Bronchial epithelial cell (primary cell): ENCODE measurements at regions not wholly inside any gene's neighbourhood (a gene's known extent, or its start where the extent isn't known, plus 50 kb on each side); places are given as distances from the start of the nearest gene placed in this dataset.
A peak's percentile ranks its signal among the peaks of the same experiment; 100 is the strongest.

Experiments
- DNase-seq: peaks from one replicate; pipeline ENCODE4 v3.0.0-alpha.2; 2010; ENCODE audit warnings: low read depth
- FAIRE-seq: peaks from 2 replicates; lab custom pipeline; 2011; peaks lifted over from hg19 to GRCh38; lab: Jason Lieb, UNC
- H3K27me3 ChIP-seq: 2 replicates; pipeline ENCODE4 v1.5.1; 2011; ENCODE audit warnings: low read length; ENCODE audit not compliant: control insufficient read depth, insufficient read depth
- H3K36me3 ChIP-seq: 2 replicates; pipeline ENCODE4 v1.5.1; 2011; ENCODE audit warnings: low read length; ENCODE audit not compliant: control insufficient read depth, insufficient read depth
- H3K4me3 ChIP-seq: 2 replicates; pipeline ENCODE4 v1.5.1; 2011; ENCODE audit warnings: mild to moderate bottlenecking, low read depth, low read length, control low read depth
- CTCF ChIP-seq: IDR thresholded peaks from 2 replicates; pipeline ENCODE4 v1.5.1; 2011; ENCODE audit warnings: mild to moderate bottlenecking, moderate library complexity, low read length, control low read depth, inconsistent platforms; ENCODE audit not compliant: insufficient read depth, severe bottlenecking

DNA sequence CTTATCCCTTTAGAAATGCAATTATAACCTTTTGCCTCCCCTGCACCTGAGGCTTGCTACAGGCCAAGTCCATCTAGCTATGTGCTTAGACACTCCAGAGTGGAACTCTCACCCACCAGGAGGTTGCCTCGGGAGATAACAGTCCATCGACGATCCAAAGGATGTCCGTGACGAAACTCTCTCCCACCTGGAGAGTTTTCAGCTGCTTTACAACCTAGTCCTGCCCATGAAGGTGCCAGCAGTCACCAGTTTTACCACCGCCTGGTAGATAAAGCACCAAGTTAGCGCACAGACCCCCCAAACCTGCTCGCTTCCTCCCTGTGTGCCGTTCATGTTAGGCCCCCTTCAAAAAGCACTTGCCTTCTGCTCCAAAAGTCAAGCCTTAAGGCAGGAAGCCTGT is 53.1 kb upstream of the SHISAL1 start:
- no peak for FAIRE-seq

DNA sequence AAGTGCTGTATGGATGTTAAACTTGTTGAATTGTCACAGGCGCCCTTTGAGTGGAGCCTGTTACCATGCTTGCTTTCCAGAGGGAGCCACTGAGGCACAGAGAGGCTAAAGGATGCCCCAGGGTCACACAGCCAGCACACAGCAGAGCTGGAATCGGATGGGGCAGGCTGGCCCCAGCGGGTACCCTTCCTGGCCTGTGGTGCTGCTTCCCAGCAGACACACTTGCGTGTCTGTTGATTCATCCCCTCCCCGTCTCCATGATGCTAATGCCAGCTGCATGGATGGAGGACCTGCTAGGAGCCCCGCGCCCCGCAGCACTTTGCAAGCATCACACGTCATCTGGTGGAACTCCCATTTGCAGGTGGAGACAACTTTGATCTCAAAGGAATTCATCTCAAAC is 52.4 kb upstream of the SHISAL1 start:
- Histone ChIP-seq H3K27me3 (no peaks in the 10 kb centered on the region), H3K36me3 (no peaks in the 10 kb centered on the region), H3K4me3 (no peak overlapping the region)
- no peak for TF ChIP-seq CTCF
- no peak for DNase-seq
- no peak for FAIRE-seq

More for the DNA sequence above, 53.1 kb upstream of the SHISAL1 start:
- no peak for DNase-seq
- Histone ChIP-seq H3K4me3 (no peak overlapping the region), H3K36me3 (no peaks in the 10 kb centered on the region), H3K27me3 (no peaks in the 10 kb centered on the region)
- no peak for TF ChIP-seq CTCF

GRCh38 chr22:44364751-44365130 is 52.0 kb upstream of the SHISAL1 start:
- no peak for TF ChIP-seq CTCF
- no peaks in the 10 kb centered on the region for H3K36me3 ChIP-seq
- no peak overlapping the region for H3K4me3 ChIP-seq
- no peak for DNase-seq
- H3K27me3 ChIP-seq = no peaks in the 10 kb centered on the region
- no peak for FAIRE-seq

GRCh38 chr22:44363980-44364750 is 51.4 kb upstream of the SHISAL1 start:
- no peaks in the 10 kb centered on the region for H3K36me3 ChIP-seq
- DNase-seq (no peak), FAIRE-seq (no peak)
- no peak for TF ChIP-seq CTCF
- no peak overlapping the region for H3K4me3 ChIP-seq
- H3K27me3 ChIP-seq = no peaks in the 10 kb centered on the region

DNA sequence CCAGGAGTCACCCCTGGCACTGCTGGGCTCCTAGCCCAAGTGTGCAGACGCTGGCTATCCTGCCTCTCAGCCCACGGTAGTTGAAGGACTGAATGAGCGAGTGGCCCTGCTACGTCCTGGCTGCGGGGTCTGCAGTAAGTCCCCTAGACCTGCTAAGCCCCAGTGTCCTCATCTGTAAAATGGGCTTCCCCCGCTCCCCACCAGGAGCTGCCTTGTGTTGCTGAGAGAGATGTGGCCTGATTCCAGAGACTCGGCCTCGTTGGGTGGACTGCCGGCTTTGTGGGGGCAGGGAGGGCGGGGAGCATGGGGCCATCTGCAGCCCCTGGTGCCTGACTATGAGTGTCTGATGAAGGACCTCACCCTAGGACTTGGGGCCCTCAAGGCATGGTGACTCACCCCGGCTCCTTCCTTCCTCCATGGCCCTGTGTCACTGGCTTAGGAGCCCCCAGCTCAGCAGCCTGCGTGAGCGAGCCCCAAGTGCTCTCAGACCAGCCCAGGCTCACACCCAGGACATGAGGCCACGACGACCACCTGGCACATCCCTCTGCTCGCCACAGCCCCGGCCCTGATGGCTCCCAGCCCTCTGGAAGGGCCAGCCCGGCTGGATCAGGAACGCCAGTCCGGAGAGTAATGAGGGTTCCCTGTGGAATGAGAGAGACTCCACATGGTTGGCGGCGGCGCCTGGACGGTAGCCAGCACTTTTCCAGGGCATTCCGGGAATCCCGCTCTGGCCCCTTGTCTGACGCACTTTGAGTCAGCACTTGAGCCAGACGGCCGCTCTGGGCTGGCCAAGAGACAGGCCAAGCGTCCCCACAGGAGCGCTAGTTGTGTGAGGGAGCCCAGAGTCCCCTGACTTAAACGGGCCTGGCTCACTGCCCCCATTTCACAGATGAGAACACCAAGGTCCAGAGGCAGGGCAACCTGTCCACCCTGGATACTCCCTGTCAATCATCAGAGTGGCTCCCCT is 50.5 kb upstream of the SHISAL1 start:
- H3K27me3 ChIP-seq = no peaks in the 10 kb centered on the region
- no peak for TF ChIP-seq CTCF
- no peaks in the 10 kb centered on the region for H3K36me3 ChIP-seq
- H3K4me3 ChIP-seq = no peak overlapping the region
- FAIRE-seq (no peak), DNase-seq (peak; percentile 82)
